Neural cell (in vitro differentiated cells): ENCODE measurements at regions not wholly inside any gene's neighbourhood (a gene's known extent, or its start where the extent isn't known, plus 50 kb on each side); places are given as distances from the start of the nearest gene placed in this dataset.

Source experiments
- H2AFZ ChIP-seq: fragments of 200-600, 300-800 bp; sonication (generic), shearing (Covaris generic); 2 replicates; pipeline ENCODE4 v1.6.0; 2014; ENCODE audit warnings: low read depth, mild to moderate bottlenecking, antibody characterized with exemption, low read length, moderate library complexity
- H3F3A ChIP-seq: fragments of 200-600 bp; shearing (Covaris generic); 2 replicates; pipeline ENCODE4 v1.6.1; 2016; ENCODE audit warnings: mild to moderate bottlenecking, moderate library complexity, mixed read lengths, antibody characterized with exemption, low read length; ENCODE audit not compliant: insufficient read depth, poor library complexity, severe bottlenecking
- H3K27ac ChIP-seq: fragments of 200-600, 300-800 bp; sonication (generic), shearing (Covaris generic); 2 replicates; pipeline ENCODE4 v1.5.1; 2014; ENCODE audit warnings: mild to moderate bottlenecking, low read length, moderate library complexity
- H3K27me3 ChIP-seq: fragments of 300-800, 200-600 bp; sonication (generic), shearing (Covaris generic); 2 replicates; pipeline ENCODE4 v1.6.0; 2014; ENCODE audit warnings: mild to moderate bottlenecking, low read depth, low read length, moderate library complexity; ENCODE audit not compliant: insufficient read depth
- H3K36me3 ChIP-seq: fragments of 300-800, 200-600 bp; sonication (generic), shearing (Covaris generic); 2 replicates; pipeline ENCODE4 v1.5.1; 2014; ENCODE audit warnings: mild to moderate bottlenecking, antibody characterized with exemption, low read length, moderate library complexity; ENCODE audit not compliant: insufficient read depth
- H3K4me2 ChIP-seq: fragments of 300-800, 200-600 bp; sonication (generic), shearing (Covaris generic); 2 replicates; pipeline ENCODE4 v1.6.0; 2014; ENCODE audit warnings: mild to moderate bottlenecking, low read length
- H3K4me3 ChIP-seq: fragments of 300-800, 200-600 bp; sonication (generic), shearing (Covaris generic); 2 replicates; pipeline ENCODE4 v1.5.1; 2014; ENCODE audit warnings: mild to moderate bottlenecking, low read length, moderate library complexity
- H3K79me2 ChIP-seq: fragments of 200-600 bp; shearing (Covaris generic); replicated peaks from 2 replicates; pipeline ENCODE4 v1.6.0; 2014; ENCODE audit warnings: mild to moderate bottlenecking, low read length, moderate library complexity; ENCODE audit not compliant: insufficient read depth
- H3K9ac ChIP-seq: fragments of 300-800, 200-600 bp; sonication (generic), shearing (Covaris generic); 2 replicates; pipeline ENCODE4 v1.6.1; 2016; ENCODE audit warnings: mild to moderate bottlenecking, low read length, mixed read lengths
- H3K9me2 ChIP-seq: fragments of 200-600 bp; shearing (Covaris generic); 2 replicates; pipeline ENCODE4 v1.6.1; 2016; ENCODE audit warnings: mild to moderate bottlenecking, low read length, mixed read lengths; ENCODE audit not compliant: insufficient read depth
- H3K9me3 ChIP-seq: fragments of 200-600, 300-800 bp; sonication (generic), shearing (Covaris generic); 2 replicates; pipeline ENCODE4 v1.6.1; 2016; ENCODE audit warnings: mild to moderate bottlenecking, mixed run types, low read length, moderate library complexity, mixed read lengths
- H4K20me1 ChIP-seq: fragments of 200-600 bp; shearing (Covaris generic); 2 replicates; pipeline ENCODE4 v1.6.1; 2016; ENCODE audit warnings: mild to moderate bottlenecking, mixed run types; ENCODE audit not compliant: insufficient read depth
- CTCF ChIP-seq: fragments of 450-650 bp; IDR thresholded peaks from 2 replicates; pipeline ENCODE4 v1.5.1; 2014; ENCODE audit warnings: antibody characterized with exemption, mild to moderate bottlenecking, moderate library complexity; ENCODE audit not compliant: poor library complexity, severe bottlenecking
- EP300 ChIP-seq: fragments of 450-650 bp; conservative IDR thresholded peaks from 2 replicates; pipeline ENCODE4 v1.6.1; 2014; ENCODE audit warnings: antibody characterized with exemption, mild to moderate bottlenecking, moderate library complexity; ENCODE audit not compliant: poor library complexity, severe bottlenecking
- EZH2 ChIP-seq: fragments of 200-600, 300-800 bp; shearing (Covaris generic), sonication (generic); IDR thresholded peaks from 2 replicates; pipeline ENCODE4 v1.6.1; 2014; ENCODE audit warnings: antibody characterized with exemption, low read length, borderline replicate concordance, mild to moderate bottlenecking; ENCODE audit not compliant: insufficient read depth, poor library complexity, severe bottlenecking
- MXI1 ChIP-seq: fragments of 450-650 bp; conservative IDR thresholded peaks from 2 replicates; pipeline ENCODE4 v1.6.1; 2014; ENCODE audit warnings: antibody characterized with exemption, mild to moderate bottlenecking; ENCODE audit not compliant: poor library complexity, severe bottlenecking
- POLR2AphosphoS5 ChIP-seq: IDR thresholded peaks from 2 replicates; pipeline ENCODE4 v1.6.1; 2012
- RAD21 ChIP-seq: fragments of 450-650 bp; conservative IDR thresholded peaks from 2 replicates; pipeline ENCODE4 v1.6.1; 2014; ENCODE audit warnings: antibody characterized with exemption, mild to moderate bottlenecking, moderate library complexity
- REST ChIP-seq: IDR thresholded peaks from 2 replicates; pipeline ENCODE4 v1.6.1; 2012; ENCODE audit warnings: borderline replicate concordance
- SMC3 ChIP-seq: fragments of 450-650 bp; conservative IDR thresholded peaks from 2 replicates; pipeline ENCODE4 v1.6.1; 2014; ENCODE audit warnings: antibody characterized with exemption, mild to moderate bottlenecking, moderate library complexity; ENCODE audit not compliant: poor library complexity
- TAF1 ChIP-seq: IDR thresholded peaks from 2 replicates; pipeline ENCODE4 v1.6.1; 2012; ENCODE audit warnings: low read depth

GRCh38 chr12:85374981-85375380, 95.0 kb downstream of the ALX1 start:
- Histone ChIP-seq H3K27ac (no peak overlapping the region), H3K4me2 (no peak overlapping the region), H3K9ac (no peak overlapping the region), H3K36me3 (no peaks in the 10 kb centered on the region), H3F3A (no peaks in the 10 kb centered on the region), H3K9me2 (no peaks in the 10 kb centered on the region), H3K9me3 (no peaks in the 10 kb centered on the region), H4K20me1 (no peaks in the 10 kb centered on the region), H3K4me3 (no peak overlapping the region), H3K27me3 (no peaks in the 10 kb centered on the region), H2AFZ (no peak overlapping the region), H3K79me2 (no peaks in the 10 kb centered on the region)
- TF ChIP-seq EP300, result no peak
- no peak for TF ChIP-seq EZH2
- TF ChIP-seq MXI1, result no peak
- TF ChIP-seq REST, result no peak
- TF ChIP-seq POLR2AphosphoS5, result no peak
- TF ChIP-seq SMC3, result no peak
- no peak for TF ChIP-seq TAF1
- no peak for TF ChIP-seq RAD21
- no peak for TF ChIP-seq CTCF

- H3F3A ChIP-seq, result no peaks in the 10 kb centered on the region
- H3K9me3 ChIP-seq, result no peaks in the 10 kb centered on the region
- no peak overlapping the region for H3K9ac ChIP-seq
- H3K9me2 ChIP-seq, result no peaks in the 10 kb centered on the region
- H3K4me3 ChIP-seq, result no peak overlapping the region
- no peak overlapping the region for H3K27ac ChIP-seq
- no peak overlapping the region for H2AFZ ChIP-seq
- no peaks in the 10 kb centered on the region for H4K20me1 ChIP-seq
- H3K36me3 ChIP-seq, result no peaks in the 10 kb centered on the region
- no peaks in the 10 kb centered on the region for H3K79me2 ChIP-seq
- H3K4me2 ChIP-seq, result no peak overlapping the region
- TF ChIP-seq MXI1 (no peak), TAF1 (no peak), SMC3 (no peak), REST (no peak), CTCF (no peak)
- no peaks in the 10 kb centered on the region for H3K27me3 ChIP-seq
Measured at GRCh38 chr12:85385406-85385805, 105.4 kb downstream of the ALX1 start.
